GM19438 (cell line): ENCODE measurements at regions not wholly inside any gene's neighbourhood (a gene's known extent, or its start where the extent isn't known, plus 50 kb on each side); places are given as distances from the start of the nearest gene placed in this dataset.
A peak's percentile ranks its signal among the peaks of the same experiment; 100 is the strongest.
"Not testable (repeated sequence)": the region's sequence is repeated elsewhere in the genome, so short reads cannot be mapped to it uniquely, and the experiment has no call there.

Source experiments
- ATAC-seq: cut with Tn5 transposase; IDR thresholded peaks from one replicate; pipeline ENCODE4 v1.9.1; 2021; ENCODE audit warnings: low read depth; ENCODE audit not compliant: unreplicated experiment

DNA sequence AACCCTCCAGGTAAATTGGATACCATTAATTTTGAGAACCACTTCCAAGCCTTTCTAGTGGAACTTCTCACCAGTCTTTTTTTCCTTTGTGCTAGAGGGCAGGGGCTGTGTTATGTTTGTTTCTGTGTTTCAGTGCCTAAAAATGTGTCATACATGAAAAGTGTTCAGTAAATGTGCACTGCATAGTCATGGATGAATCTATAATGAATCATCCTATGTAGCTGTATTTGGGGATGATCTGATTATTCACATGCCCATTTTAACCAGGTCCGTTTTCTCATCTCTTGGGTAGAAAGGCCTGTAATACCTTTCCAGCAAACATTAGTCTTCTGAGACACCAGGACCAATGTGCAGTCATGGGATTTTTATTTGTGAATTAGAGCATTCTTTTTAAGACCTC is 583.0 kb upstream of the GOLIM4 start:
- ATAC-seq = no peak

DNA sequence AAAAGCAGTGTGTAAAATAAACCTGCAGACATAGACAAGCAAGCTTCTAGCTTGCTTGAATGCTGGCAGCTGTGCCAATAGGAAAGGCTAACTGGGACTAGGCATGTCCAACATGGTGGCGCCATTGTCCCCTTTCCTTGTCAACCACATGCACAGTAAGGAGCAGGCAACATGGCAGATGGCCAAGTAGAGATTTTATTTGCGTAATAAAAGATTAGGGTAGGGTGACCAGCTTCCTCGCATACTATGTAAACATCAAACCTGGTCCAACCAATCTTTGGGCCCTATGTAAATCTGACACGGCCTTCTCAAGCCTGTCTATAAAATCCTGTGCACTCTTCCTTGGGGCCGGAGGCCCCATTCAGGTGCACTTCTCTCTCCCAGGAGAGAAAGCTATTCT is 575.4 kb upstream of the GOLIM4 start:
- no peak for ATAC-seq

DNA sequence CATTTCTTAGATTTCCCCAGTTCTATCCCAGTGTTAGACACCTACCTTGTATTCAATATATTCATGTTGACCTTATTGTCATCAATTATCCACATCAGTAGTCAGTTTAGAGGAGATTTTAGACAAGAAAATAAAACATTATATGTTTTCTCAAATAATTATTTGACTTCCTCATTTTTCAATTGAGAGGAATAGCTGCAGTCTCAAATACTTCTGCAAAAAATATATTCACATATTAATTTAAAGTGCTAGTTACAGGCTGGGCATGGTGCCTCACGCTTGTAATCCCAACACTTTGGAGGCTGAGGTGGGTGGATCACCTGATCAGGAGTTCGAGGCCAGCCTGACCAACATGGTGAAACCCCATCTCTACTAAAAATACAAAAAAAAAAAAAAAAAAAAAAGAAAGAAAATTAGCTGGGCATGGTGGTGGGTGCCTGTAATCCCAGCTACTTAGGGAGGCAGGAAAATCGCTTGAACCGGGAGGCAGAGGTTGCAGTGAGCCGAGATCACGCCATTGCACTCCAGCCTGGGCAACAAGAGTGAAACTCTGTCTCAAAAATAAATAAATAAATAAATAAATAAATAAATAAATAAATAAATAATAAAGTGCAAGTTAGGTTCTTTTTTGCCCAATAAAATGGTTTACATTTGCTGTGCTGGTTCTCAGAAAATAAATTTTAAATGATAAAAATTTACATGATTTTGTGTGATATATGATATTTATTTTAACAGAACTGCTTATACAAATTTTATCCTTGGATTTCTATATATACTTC is 565.3 kb upstream of the GOLIM4 start:
- ATAC-seq = not testable (repeated sequence)

DNA sequence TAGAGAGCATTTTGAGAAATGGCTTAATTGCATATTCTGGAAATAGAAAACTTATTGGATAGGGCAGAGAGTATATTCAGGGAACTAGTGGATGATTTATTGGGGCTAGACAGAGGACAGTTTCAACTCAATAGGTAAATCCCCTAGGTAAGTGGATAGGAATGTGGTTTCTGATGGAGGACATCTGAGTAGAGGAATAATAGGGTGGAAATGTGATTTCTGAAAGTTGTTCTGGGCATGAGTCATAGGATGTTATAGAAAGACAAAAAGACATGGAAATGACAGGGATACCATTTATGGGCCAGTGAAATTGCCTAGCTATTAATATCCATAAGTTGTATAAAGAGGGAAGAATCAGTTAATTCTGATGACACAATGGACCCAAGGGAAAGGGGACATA is 563.3 kb upstream of the GOLIM4 start:
- ATAC-seq = no peak

DNA sequence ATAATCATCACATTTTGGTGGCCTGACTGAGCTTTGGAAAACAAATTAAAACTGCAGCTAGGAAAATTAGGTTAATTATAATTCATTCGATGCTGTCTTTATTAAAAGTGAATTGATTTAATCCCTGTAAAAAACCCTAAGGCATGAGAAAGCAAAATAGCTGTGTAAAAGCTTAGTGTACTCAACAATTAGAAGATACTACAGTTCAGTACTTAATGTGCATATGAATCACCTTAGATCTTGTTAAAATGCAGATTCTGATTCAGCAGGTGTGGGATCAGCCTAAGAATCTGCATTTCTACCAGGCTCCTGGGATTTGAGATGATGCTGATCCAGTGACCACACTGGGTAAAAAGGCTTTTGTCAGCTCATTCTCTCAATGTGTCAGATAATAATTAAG is 559.9 kb upstream of the GOLIM4 start:
- no peak for ATAC-seq

DNA sequence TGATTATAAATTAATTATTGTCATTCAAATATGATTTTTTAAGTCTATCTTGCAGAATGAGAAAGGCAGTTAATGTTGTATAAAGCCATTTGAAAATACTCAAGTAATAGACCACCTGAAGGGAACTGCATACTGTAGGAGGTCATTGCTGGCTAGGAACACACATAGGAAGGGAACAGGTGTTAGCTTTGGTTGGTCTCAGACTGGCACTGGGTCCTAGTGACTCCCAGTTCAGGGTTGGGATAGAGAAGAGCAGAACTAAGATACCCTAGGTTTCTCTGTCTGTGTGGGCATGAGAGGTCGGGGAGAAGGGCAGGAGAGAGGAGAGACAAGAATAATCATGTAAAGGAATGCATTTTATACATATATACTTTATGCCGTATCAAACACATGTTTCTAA is 559.0 kb upstream of the GOLIM4 start:
- ATAC-seq = no peak

DNA sequence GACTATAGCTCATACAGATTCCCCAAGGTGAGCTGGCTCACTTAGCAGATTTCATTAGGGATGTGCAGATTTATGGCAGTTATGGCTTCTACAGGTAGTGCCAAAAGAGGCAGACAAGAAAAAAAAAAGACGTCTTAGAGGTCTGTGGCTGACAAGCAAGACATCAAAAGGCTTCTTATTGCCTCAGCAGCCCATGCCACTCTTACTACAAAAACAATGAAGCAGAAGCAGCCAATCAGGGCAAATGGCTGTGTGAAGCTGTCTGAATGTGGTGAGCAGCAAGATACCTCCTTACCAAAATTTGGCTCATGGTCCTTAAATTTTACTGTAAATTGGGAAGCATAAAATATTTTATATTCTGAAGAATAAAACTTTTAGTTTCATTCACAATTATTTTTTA is 557.5 kb upstream of the GOLIM4 start:
- ATAC-seq = no peak

DNA sequence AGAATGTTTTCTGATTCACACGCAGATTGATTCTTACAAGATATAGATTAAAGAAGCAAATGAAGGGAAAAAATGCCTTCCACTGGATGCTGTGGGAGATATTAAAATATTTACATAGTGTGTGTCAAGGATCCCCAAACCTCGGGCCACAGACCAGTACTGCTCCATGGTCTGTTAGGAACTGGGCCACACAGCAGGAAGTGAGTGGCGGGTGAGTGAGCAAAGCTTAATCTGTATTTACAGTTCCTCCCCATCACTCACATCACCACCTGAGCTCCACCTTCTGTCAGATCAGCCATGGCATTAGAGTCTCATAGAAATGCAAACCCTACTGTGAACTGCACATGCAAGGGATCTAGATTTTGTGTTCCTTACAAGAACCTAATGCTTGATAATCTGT is 552.6 kb upstream of the GOLIM4 start:
- ATAC-seq = no peak

DNA sequence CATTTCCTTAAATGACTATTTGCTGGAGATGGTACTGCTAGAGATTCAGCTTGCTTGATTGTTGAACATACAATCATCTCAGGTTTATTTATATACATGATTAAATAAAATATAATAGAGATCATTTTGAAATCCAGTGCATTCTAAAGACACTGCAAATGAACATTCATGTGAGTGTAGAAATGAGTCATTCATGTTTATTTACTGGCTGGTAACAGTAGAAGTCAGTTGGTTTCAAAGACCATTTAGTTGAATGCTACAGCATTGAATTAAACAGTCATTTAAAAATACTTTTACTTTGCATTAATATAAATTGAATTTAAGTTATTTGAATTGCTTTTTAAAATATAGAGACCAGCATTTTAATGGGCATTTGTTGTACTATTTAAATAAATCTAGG is 551.9 kb upstream of the GOLIM4 start:
- no peak for ATAC-seq

DNA sequence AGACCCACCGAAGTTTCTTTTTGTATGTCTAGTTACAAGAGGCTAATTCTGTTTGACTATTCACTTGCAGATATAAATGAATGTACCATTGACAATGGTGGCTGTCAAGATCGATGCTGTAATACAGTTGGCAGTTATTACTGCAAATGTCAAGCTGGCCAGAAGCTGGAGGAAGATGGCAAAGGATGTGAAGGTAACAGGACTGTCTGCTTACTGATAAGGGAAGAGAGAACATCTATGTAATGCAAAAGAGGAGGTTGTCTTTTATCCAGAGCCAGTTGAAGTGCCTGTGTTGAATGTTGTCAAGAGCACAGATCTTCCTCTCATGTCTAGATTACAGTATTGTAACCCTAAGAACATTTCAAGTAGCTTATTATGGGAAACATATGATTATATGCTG is 549.5 kb upstream of the GOLIM4 start:
- no peak for ATAC-seq

DNA sequence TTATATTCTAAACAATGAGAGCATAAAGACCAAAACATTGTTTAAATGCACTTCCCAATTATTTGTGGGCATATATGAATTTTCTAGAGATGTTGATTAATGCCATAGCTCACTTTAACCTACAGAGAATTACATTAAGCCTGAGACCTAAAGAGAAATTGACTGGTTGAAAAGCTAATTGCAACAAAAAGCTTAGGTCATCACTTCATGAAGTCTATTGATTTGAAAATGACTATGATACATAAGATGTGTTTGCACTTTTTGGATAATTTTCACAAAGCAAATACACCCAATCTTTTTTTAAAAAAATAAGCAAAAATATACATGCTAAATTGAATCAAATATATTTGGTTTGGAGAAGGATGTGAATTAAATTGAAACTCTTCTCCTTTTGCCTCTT is 532.8 kb upstream of the GOLIM4 start:
- ATAC-seq = no peak

DNA sequence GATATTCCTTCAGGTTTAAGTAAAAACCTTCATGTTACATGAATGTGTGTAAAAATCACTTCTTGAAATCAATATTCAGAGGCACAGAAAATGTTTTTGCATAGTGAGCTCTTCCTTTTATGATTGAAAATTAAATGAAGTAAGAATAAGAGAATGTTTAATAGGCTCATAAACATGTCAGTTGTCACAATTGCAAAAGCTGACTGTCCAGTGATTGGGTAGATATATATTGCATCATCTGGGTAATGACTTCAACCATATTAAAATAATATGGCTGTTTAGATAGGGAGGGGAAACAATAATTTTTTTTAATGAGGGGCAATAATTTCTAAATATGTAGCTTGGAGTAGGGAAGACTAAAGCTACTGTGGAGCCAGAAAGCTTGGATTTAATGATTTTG is 529.8 kb upstream of the GOLIM4 start:
- no peak for ATAC-seq

DNA sequence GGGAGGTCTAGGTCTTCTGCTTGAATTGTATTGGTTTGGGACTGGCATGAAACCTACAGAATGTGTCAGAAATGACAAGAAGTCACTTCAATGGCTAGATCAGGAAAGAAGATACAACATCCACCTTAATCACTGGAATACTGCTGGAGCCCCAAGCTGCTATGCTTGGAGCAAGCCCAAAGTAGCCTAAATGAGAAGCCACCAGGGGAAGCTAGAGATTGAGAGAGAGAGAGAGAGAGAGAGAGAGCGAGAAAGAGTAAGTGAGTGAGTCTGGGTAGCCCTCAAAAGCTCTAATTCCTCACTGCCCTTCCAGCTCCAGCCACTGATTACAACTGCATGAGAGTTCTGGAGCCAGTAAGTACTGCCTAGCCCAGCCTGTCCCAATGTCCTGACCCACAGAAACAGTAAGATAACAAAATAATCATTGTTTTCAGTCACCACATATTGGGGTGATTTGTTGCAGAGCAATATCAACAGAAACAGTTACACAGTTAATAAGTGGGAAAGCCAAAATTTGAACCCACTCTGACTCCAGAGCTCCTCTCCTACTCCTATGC is 529.2 kb upstream of the GOLIM4 start:
- ATAC-seq = no peak

DNA sequence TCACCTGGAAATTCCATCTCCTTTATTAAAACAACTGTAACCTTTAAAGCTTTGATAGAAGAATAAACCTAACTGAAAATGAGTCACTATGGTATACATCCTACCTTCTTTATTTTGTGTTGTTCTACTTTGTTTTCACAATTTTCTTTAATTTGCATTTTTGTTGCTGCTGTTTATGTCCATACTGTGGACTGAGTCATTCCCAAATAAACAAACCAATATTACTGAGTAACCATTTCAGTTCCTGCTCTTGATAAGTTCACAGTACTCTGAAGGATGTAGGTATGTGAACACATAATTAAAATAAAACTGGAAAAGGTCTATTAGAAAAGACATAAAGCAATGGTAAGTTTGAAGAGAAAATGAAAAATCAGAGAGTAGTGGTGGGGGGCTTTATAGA is 528.5 kb upstream of the GOLIM4 start:
- ATAC-seq = no peak

DNA sequence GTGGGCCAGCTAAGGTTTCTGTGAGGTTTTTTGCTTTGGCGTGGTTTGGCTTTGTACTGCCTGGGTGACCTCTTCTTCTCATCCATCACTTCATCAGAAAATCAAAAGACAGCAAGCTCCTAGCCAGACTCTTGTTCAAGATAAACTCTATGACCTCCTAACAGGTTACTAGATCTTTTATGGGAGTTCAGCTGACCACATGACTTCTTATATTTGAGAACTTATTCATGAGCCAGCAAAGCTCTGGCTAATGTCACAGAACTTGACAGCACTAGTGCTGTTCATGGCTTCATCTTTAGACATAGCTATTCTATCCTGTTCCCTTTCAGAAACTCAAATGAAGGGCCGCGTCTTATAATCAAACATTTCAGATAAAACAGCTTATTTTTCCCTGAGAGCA is 527.1 kb upstream of the GOLIM4 start:
- no peak for ATAC-seq

DNA sequence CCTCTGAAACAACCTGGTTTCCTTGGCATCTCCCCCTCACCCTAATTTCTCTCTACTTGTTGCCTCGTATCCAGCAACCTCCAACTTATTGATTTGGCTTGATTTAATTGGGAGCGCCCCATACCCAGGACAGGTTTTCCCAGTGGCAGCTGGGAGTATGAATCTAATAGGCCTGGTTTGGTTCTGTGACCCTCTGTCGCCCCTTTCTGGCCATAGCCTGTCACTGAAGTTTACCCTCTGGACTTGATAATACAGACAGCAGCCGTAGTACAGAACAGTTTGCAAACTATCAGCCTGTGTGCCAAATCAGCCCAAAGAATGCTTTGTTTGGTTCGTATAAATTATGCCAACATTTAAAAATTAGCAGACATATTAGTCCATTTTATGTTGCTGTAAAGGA is 525.1 kb upstream of the GOLIM4 start:
- peak; percentile 62 for ATAC-seq

DNA sequence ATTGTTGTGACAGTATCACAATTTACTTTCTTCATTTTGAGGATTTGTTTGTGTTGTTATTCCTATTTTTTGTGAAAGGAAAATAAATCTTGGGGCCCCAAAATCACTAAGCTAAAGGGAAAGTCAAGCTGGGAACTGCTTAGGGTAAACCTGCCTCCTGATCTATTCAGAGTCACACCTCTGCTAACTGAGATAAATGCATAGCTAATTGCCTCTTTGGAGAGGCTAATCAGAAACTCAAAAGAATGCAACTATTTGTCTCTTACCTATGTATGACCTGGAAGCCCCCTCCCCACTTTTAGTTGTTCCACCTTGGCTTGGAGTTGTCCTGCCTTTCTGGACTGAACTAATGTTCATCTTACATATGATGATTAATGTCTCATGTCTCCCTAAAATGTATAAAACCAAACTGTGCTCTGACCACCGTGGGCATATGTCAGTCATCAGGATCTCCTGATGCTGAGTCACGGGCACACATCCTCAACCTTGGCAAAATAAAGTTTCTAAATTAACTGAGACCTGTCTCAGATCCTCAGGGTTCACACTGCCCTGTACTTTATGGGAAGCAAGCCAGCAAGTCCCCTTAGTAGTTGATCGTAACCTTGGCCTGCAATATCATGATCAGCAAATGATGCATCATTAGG is 523.2 kb upstream of the GOLIM4 start:
- ATAC-seq = no peak

DNA sequence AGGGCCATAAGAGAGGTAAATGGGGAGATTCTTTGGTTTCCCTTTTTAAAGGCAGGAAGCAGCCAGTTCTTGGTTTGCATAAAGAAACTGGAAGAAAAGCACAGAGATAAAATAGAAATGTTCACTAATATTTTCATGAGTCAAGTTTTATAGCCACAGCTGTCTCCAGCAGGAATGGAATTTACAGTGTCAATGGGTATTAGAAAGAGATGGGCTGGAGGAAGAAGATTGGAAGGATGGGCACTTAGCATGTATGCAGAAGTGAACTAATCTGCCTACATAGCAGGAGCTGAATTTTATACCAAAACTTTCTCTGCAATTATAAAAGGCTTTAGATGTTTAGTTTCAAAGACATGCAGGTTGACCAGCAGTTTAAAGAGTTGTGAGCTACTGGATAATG is 521.9 kb upstream of the GOLIM4 start:
- no peak for ATAC-seq

DNA sequence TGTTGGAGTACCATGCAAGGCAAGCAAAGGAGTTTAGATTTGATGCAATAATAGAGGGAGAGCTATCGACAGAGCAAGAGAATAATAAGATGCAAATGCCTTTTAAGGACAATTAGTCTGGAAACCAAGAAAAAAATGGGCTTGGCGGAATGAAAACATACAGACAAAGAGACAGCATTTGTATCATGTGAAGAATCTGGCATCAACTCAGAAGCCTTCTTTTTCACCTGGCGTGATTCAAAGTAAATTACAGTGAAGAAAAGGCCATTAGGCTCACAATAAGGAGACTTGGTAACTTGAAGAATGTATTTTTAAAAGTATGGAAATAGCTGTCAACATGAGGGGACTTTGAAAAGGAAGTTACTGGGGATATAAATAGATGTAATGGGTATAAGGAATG is 521.2 kb upstream of the GOLIM4 start:
- no peak for ATAC-seq

DNA sequence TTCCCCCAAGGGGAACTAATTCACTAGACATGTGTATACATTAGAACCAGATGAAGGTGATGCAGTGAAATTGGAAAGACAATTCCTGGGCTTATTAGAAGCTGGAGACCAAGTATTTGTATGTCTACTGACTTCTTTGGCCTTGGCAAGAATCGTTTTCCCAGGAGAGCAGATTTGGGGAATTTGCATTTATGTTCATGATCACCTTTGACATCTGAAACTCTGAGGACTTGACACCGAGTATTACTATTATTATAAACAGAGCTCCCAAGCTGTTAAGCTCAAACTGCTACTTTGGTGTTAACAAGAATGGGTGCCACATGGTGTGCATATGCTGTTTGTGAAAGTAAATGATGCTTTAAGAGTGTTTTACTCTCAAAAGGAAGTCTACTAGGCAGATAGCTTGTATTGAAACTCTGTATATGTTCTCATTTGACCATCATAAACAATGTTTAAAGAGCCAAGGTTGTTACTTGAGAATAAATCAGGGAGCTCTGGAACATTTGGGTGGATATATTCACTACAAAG is 519.8 kb upstream of the GOLIM4 start:
- ATAC-seq = no peak

DNA sequence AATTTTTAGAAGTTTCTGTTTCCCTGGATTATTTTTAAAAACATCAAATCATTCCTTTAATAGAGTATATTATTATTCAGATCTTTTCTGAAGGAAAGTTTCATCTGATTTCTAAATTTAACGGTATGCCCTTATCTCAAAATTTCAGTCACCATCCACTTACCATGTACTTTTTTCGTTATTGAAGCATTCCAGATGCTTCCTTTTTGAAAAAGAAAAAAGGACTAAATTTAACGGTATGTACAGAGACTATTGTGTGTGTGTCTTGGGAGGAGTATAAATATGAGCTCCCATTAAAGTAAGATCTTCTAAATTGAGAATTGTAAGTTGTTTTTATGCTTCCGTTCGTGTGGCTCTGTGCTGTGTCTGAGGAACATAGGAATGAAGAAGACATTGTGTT is 517.4 kb upstream of the GOLIM4 start:
- ATAC-seq = no peak

DNA sequence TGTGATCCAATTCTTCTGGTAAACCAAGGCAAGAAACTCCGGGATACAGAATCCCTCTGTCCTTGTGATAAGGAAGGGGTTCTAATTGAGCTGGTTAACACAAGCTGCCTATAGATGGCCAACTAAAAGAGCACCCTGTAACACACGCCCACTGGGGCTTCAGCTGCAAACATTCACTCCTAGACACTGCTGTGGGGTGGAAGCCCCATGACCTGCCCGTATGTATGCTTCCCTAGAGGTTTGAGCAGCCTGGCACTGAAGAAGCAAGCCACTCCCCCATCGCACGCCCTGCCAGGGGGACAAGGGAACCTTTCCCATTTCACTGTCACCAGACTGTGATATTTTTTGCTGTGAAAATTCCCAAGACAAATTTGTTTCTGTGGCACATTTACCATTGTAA is 516.9 kb upstream of the GOLIM4 start:
- no peak for ATAC-seq
